NCI-H2227 (cell line): ENCODE measurements at regions not wholly inside any gene's neighbourhood (a gene's known extent, or its start where the extent isn't known, plus 50 kb on each side); places are given as distances from the start of the nearest gene placed in this dataset.

Source experiments
- DNase-seq: peaks from one replicate; lab custom pipeline; 2025; ENCODE audit not compliant: unreplicated experiment; lab: John Stamatoyannopoulos, UW

DNA sequence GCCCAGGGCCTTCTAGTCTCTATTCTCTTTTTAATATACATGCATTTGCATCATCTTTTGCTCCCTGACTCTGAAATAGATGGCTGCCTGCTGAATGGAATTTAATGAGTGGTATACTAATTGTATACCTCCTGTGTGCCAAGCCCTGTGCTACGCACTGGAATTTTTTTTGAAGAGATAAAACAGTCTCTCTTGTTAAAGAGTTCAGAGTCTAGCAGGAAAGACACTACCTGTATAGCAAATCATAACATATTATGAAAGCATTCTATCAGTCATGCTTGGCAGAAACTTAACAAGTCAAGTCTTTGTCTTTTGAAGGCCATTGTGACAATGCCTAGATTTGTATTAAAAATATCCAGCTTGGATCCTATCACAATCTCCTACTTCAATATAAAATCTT is 63.7 kb upstream of the SESN3 start:
- no peak for DNase-seq

DNA sequence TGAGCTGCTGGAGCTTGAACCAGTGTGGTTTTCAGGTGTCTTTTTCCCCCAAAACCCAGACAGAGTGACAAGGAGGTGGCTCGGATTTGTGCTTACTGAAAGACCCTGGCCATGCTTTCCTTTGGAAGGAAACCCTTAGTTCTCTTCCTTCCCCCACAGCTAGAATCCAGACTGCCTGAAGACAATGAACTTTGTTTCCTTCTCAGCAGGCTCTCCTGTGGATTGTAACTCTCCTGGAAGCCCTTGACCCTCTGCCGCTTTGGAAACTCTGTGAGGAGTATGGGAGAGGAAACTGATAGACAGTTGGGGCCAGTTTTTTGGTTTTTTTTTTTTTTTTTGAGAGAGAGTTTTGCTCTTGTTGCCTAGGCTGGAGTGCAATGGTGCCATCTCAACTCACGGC is 62.1 kb upstream of the SESN3 start:
- no peak for DNase-seq

DNA sequence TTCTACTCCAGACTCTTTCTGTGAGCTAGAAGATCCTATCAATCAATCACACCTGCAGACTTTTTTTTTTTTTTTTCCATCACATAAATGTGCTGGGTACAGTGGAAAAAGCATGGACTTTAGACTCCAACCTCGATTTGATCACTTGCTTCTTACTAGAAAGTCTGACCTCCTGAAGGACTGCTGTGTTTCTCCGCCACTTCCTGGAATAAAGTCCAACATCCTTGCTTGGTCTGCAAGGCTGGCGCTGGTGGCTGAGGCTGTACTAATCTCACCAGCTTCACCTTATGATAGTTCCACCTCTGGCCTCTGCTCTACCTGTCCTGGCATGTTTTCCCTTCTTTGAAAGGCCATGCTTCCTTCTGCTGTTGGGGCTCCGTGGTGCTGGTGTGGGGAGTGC is 60.9 kb upstream of the SESN3 start:
- no peak for DNase-seq

DNA sequence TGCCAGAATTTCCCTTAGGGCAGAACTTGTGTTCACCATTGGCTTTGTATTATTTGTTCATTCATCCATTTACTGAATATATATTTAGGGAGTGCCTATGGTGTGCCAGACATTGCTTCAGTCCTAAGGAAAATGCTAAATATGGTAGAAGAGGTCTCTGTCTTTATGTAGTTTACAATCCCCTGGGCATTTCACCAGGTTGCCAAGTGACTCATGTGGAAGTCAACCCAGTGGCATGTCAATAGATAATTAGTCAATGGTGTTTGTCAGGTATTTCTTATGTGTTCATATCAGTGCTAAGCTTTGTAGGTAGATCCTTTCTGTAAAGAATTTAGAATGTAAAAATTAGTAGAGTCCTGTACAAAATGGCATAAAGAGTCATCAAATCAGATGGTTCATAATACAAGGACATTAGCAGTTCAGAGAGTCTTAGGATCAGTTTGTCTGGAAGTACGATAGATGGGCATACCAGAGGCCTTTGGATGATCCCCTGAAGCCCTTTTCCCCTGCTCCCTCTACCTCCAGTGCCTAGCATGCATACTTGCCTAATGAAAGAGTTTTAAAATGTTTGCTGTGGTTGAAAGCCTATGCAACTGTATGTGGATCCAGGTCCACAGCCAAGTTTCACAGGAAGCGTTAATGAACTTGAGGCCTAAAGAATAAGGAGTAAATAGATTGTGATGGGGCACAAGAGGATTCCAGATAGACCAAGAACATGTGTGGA is 58.5 kb upstream of the SESN3 start:
- DNase-seq = no peak

DNA sequence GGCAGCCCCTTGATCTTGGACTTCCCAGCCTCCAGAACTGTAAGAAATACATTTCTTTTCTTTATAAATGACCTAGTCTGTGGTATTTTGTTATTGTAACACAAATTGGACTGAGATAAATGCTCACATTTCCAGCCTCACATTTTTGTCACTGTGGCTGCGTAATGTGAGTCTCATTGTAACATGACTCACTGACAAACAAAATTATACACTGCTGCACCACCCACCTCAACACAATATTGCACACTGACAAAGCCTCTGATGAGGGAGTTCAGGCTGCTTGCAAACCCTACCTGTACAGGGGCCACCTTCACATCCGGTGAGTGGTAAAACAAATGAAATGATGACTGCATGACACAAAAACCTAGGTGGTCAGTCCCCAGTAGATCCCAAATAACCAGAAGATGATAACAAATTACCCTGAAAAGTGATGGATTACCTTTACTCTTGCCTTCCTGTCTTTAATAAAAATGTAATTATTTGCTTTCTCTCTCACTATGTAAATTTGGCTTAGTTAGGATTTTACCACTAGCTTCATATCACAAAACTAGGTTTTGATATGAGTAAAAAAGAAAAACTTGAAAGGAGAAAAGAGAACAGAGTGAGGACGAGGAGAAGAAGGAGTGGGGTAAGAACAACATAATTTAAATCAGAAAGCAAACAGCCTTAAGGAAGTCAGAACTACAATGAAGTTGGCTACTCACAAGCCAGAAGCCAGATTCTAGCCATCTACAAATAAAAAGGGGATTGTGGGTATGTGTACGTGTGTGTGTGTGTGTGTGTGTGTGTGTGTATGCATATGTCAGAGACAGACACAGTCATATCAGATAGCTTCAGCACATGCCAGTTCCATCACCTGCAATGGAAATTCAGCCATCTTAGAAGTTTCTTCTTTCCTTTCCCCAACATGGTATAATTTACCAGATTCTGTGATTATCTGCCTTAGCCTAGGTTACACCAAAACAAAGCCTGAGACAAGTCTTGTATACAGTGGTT is 53.4 kb upstream of the SESN3 start:
- DNase-seq = no peak

DNA sequence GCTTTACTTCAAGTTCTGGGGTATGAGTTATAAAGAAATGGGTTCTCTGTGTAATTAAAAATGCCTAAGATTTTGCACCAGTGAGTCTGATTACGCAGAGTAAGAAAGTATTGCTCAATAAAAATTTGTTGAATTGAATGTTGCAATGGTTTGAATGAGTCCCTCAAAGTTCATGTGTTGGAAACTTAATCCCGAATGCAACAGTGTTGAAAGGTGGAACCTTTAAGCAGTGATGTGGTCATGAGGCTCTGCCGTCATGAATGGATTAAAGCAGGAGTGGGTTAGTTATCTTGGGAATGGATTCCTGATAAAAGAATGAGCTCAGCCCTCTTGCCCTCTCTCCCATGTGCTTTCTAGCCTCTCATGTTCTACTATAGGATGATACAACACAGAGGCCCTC is 52.6 kb upstream of the SESN3 start:
- DNase-seq = no peak

DNA sequence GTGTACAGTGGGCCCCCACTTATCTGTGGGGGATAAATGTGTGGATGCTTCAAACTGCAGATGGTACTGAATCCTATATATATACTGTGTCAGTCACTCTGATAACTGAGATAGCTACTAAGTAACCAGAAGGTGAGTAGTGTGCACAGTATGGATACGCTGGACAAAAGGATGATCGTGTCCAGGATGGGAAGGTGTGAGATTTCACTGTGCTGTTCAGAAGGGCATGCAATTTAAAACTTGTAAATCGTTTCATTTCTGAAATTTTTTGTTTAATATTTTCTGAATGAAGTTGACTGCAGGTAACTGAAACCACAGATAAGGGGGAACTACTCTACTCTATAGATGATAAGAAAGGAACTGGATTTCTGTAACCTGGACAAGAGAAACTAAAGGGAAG is 52.1 kb upstream of the SESN3 start:
- no peak for DNase-seq

DNA sequence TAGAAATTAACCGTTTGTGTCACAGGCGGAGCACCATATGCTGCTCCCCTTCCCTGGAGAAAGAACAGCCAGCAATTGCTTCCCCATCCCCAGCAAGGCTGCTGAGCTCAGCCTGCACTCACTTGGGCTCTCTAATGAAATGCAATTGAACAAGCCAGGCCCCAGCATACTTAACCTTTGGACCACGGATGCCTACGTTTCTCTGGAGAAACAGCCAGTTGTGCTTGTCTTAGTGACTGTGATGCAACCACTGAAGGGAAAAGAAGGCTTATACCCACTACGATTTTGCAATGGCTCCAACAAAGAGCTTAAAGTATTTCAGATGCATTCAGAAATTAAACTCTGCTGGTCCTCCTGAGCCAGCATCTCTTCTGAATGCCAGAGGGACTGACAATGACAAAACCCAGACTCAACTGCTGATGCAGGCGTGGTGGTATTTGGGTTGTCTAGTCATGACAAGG is 51.3 kb upstream of the SESN3 start:
- DNase-seq = peak; percentile 28
